ENCODE measurements at regions not wholly inside any gene's neighbourhood (a gene's known extent, or its start where the extent isn't known, plus 50 kb on each side); places are given as distances from the start of the nearest gene placed in this dataset.

DNA sequence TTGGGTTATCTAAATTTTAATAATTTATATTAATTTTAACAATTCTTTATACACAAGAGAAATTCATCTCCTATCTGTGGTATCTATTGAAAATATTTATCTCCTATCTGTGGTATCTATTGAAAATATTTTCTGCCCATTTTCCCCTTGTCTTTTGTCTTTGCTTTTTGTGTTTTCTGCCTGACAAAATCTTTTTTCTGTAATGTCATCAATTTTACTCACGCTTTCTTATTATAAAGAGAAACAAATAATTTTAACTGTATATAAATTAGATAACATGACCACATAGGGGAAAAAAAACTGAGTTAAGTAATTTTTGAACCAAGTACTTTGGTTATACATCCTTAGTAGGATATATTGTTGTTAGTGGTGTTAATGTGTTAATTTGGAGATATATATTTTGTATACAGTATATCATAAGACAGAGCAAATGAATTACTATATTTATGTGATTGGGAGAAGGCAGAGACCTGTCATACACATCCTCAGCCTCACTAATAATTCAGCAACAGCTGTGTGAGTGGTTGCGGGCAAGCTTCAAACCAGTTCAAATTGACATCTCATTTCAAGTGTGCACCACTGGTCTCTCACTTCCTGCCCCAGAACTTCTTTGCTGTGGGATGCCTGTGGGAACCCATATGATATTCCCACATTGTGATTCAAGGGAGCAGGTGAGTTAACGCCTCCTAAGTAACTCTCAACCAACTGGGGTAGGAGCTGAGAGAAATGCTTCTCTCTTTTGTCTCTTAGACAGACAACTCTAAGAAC lies 292.4 kb downstream of the SP3 start:
- Histone ChIP-seq H3K4me1 (no peaks in the 10 kb centered on the region), H3K9me3 (no peaks in the 10 kb centered on the region), H3K36me3 (no peaks in the 10 kb centered on the region), H3K27ac (no peak overlapping the region), H3K4me3 (no peak overlapping the region), H3K27me3 (no peaks in the 10 kb centered on the region)
- TF ChIP-seq POLR2A (IDR thresholded peaks at IDR 0.05): no peak
- TF ChIP-seq, protein P1, sequence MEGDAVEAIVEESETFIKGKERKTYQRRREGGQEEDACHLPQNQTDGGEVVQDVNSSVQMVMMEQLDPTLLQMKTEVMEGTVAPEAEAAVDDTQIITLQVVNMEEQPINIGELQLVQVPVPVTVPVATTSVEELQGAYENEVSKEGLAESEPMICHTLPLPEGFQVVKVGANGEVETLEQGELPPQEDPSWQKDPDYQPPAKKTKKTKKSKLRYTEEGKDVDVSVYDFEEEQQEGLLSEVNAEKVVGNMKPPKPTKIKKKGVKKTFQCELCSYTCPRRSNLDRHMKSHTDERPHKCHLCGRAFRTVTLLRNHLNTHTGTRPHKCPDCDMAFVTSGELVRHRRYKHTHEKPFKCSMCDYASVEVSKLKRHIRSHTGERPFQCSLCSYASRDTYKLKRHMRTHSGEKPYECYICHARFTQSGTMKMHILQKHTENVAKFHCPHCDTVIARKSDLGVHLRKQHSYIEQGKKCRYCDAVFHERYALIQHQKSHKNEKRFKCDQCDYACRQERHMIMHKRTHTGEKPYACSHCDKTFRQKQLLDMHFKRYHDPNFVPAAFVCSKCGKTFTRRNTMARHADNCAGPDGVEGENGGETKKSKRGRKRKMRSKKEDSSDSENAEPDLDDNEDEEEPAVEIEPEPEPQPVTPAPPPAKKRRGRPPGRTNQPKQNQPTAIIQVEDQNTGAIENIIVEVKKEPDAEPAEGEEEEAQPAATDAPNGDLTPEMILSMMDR (IDR thresholded peaks at IDR 0.05): no peak
- DNase-seq: no peak
- intact Hi-C loops (cut with DNase I; ENCODE audit: low total_unique reads): no loop called here

DNA sequence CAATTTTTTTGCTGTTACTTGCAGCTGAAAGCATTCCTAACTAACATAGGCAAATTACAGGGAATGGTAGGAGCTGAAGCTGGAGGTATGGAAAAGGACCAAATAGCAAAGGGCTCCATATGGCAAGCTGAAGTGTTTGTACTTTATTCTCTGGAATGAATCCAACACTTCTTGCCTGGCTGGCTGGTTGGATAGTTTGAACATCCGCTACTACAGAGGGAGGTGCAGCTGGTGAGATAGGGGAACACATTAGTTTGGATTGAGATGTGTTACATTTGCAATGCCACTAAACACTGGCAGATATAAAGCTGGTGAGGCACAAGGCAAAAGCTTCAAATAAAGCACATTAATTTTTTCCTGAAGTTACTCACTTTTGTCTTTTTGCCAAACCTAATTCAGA lies 291.5 kb downstream of the SP3 start:
- no peaks in the 10 kb centered on the region for H3K36me3 ChIP-seq
- no peak for TF ChIP-seq POLR2A (IDR thresholded peaks at IDR 0.05)
- TF ChIP-seq, protein P1 (IDR thresholded peaks at IDR 0.05): no peak
- intact Hi-C loops (cut with DNase I; ENCODE audit: low total_unique reads): no loop called here
- DNase-seq: no peak
- H3K27ac ChIP-seq: no peak overlapping the region
- no peaks in the 10 kb centered on the region for H3K9me3 ChIP-seq
- no peak overlapping the region for H3K4me3 ChIP-seq
- H3K27me3 ChIP-seq: no peaks in the 10 kb centered on the region
- no peaks in the 10 kb centered on the region for H3K4me1 ChIP-seq

DNA sequence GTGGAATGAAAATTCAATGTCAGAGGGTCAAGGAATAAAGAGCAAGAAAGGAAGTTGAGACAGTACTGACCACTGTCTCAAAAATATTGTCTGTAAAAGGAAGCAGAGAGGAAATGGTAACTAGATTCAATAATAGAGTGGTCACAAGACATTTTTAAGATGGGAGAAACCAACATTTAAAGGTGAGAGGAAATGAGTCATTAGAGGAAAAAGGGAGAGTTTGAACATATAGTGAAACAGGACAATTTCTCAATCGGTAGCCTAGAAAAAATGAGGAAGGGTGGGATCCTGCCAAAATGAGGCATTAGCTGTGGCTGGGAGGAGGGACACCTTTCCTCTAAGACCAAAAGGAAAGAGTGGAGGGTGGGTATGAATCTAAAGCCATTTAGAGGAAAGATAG lies 288.5 kb downstream of the SP3 start:
- DNase-seq: no peak
- Histone ChIP-seq H3K36me3 (no peaks in the 10 kb centered on the region), H3K27me3 (no peaks in the 10 kb centered on the region), H3K4me1 (no peaks in the 10 kb centered on the region), H3K9me3 (no peaks in the 10 kb centered on the region), H3K27ac (no peak overlapping the region), H3K4me3 (no peak overlapping the region)
- intact Hi-C loops (cut with DNase I; ENCODE audit: low total_unique reads): no loop called here
- TF ChIP-seq, protein P1 (IDR thresholded peaks at IDR 0.05): no peak
- no peak for TF ChIP-seq POLR2A (IDR thresholded peaks at IDR 0.05)

DNA sequence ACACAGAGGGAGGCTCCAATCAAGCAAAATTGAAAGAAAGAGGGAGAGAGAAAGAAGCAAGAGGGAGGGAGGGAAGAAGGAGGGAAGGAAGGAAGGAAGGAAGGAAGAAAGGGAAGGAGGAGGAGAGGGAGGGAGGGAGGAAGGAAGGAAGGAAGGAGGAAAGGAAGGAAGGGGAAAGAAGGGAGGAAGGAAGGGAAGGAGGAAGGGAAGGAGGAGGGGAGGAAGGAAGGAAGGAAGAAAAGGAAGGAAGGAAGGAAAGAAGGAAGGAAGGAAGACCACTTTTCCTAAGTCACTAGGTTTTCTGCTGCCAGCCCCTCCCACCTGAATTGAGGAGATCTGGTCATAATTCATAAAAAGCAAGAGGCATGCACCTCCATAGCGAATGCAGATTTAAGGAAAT lies 287.0 kb downstream of the SP3 start:
- DNase-seq: no peak
- Histone ChIP-seq H3K4me3 (no peak overlapping the region), H3K9me3 (no peaks in the 10 kb centered on the region), H3K27me3 (no peaks in the 10 kb centered on the region), H3K27ac (no peak overlapping the region), H3K4me1 (no peaks in the 10 kb centered on the region), H3K36me3 (no peaks in the 10 kb centered on the region)
- TF ChIP-seq, protein P1 (IDR thresholded peaks at IDR 0.05): no peak
- no peak for TF ChIP-seq POLR2A (IDR thresholded peaks at IDR 0.05)
- intact Hi-C loops (cut with DNase I; ENCODE audit: low total_unique reads): no loop called here

DNA sequence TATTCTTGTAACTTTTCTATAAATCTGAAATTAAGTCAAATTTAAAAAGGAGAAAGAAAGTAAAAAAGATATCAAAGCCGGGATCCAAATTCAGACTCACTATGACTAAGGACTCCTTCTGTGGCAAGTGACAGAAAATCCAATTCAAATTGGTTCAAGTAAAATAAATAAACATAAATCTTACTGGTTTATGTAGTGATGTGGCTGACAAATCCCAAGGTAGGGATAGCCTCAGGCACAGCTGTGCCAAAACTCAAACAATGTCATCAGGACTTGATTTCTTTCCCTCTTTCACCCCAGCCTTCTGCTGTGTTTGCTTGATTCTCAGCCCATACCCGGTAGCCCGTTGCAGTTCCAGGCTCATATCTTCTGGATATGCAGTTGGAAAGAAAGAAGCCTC lies 284.6 kb downstream of the SP3 start:
- Histone ChIP-seq H3K4me1 (no peaks in the 10 kb centered on the region), H3K36me3 (no peaks in the 10 kb centered on the region), H3K27me3 (no peaks in the 10 kb centered on the region), H3K4me3 (no peak overlapping the region), H3K9me3 (no peaks in the 10 kb centered on the region), H3K27ac (no peak overlapping the region)
- TF ChIP-seq, protein P1 (IDR thresholded peaks at IDR 0.05): no peak
- TF ChIP-seq POLR2A (IDR thresholded peaks at IDR 0.05): no peak
- no peak for DNase-seq
- intact Hi-C loops (cut with DNase I; ENCODE audit: low total_unique reads): no loop called here
